ENCODE measurements at regions not wholly inside any gene's neighbourhood (a gene's known extent, or its start where the extent isn't known, plus 50 kb on each side); places are given as distances from the start of the nearest gene placed in this dataset.

GRCh38 chr10:131571346-131571745 is 259.8 kb upstream of the TCERG1L start:
- Histone ChIP-seq H4K20me1 (ENCODE audit: insufficient read depth) (no peaks in the 10 kb centered on the region), H3K79me2 (ENCODE audit: insufficient read depth, low read depth) (no peaks in the 10 kb centered on the region), H3K4me2 (no peak overlapping the region), H3K27me3 (ENCODE audit: insufficient read depth, low read depth) (no peaks in the 10 kb centered on the region; the same call in 1 of the 2 replicates), H3K9ac (no peak overlapping the region), H3K4me3 (IDR thresholded peaks at IDR 0.05; ENCODE audit: insufficient read depth, low read depth, low read length) (no peak overlapping the region), H3K27ac (no peak overlapping the region), H3K4me1 (ENCODE audit: low read depth, poor library complexity, severe bottlenecking) (no peaks in the 10 kb centered on the region), H2AFZ (ENCODE audit: low read depth) (no peak overlapping the region), H3K36me3 (ENCODE audit: insufficient read depth) (no peaks in the 10 kb centered on the region)
- no peak for TF ChIP-seq CTCF (conservative IDR thresholded peaks at IDR 0.05; ENCODE audit: low read depth, low read length)

GRCh38 chr10:131571865-131572264 is 260.3 kb upstream of the TCERG1L start:
- Histone ChIP-seq H3K79me2 (ENCODE audit: insufficient read depth, low read depth) (no peaks in the 10 kb centered on the region), H3K4me1 (ENCODE audit: low read depth, poor library complexity, severe bottlenecking) (no peaks in the 10 kb centered on the region), H3K4me2 (no peak overlapping the region), H3K9ac (no peak overlapping the region), H2AFZ (ENCODE audit: low read depth) (no peak overlapping the region), H3K27ac (no peak overlapping the region), H4K20me1 (ENCODE audit: insufficient read depth) (no peaks in the 10 kb centered on the region), H3K4me3 (IDR thresholded peaks at IDR 0.05; ENCODE audit: insufficient read depth, low read depth, low read length) (no peak overlapping the region), H3K36me3 (ENCODE audit: insufficient read depth) (no peaks in the 10 kb centered on the region), H3K27me3 (ENCODE audit: insufficient read depth, low read depth) (no peaks in the 10 kb centered on the region; the same call in 1 of the 2 replicates)
- TF ChIP-seq CTCF (conservative IDR thresholded peaks at IDR 0.05; ENCODE audit: low read depth, low read length): no peak

GRCh38 chr10:131573256-131573655 is 261.7 kb upstream of the TCERG1L start:
- H2AFZ ChIP-seq (ENCODE audit: low read depth): no peak overlapping the region
- no peaks in the 10 kb centered on the region for H4K20me1 ChIP-seq (ENCODE audit: insufficient read depth)
- no peaks in the 10 kb centered on the region for H3K36me3 ChIP-seq (ENCODE audit: insufficient read depth)
- H3K9ac ChIP-seq: no peak overlapping the region
- H3K27me3 ChIP-seq (ENCODE audit: insufficient read depth, low read depth): no peaks in the 10 kb centered on the region; the same call in 1 of the 2 replicates
- H3K4me2 ChIP-seq: no peak overlapping the region
- no peak overlapping the region for H3K4me3 ChIP-seq (IDR thresholded peaks at IDR 0.05; ENCODE audit: insufficient read depth, low read depth, low read length)
- TF ChIP-seq CTCF (conservative IDR thresholded peaks at IDR 0.05; ENCODE audit: low read depth, low read length): no peak
- no peaks in the 10 kb centered on the region for H3K4me1 ChIP-seq (ENCODE audit: low read depth, poor library complexity, severe bottlenecking)
- no peaks in the 10 kb centered on the region for H3K79me2 ChIP-seq (ENCODE audit: insufficient read depth, low read depth)
- H3K27ac ChIP-seq: no peak overlapping the region

GRCh38 chr10:131573707-131574106 is 262.2 kb upstream of the TCERG1L start:
- Histone ChIP-seq H3K27ac (no peak overlapping the region), H3K9ac (no peak overlapping the region), H3K4me3 (IDR thresholded peaks at IDR 0.05; ENCODE audit: insufficient read depth, low read depth, low read length) (no peak overlapping the region), H3K36me3 (ENCODE audit: insufficient read depth) (no peaks in the 10 kb centered on the region), H3K79me2 (ENCODE audit: insufficient read depth, low read depth) (no peaks in the 10 kb centered on the region), H4K20me1 (ENCODE audit: insufficient read depth) (no peaks in the 10 kb centered on the region), H3K27me3 (ENCODE audit: insufficient read depth, low read depth) (no peaks in the 10 kb centered on the region; the same call in 1 of the 2 replicates), H3K4me1 (ENCODE audit: low read depth, poor library complexity, severe bottlenecking) (no peaks in the 10 kb centered on the region), H3K4me2 (no peak overlapping the region), H2AFZ (ENCODE audit: low read depth) (no peak overlapping the region)
- no peak for TF ChIP-seq CTCF (conservative IDR thresholded peaks at IDR 0.05; ENCODE audit: low read depth, low read length)
